Suprapubic skin (tissue), 4 donors: ENCODE measurements at regions not wholly inside any gene's neighbourhood (a gene's known extent, or its start where the extent isn't known, plus 50 kb on each side); places are given as distances from the start of the nearest gene placed in this dataset.
"Not testable (repeated sequence)": the region's sequence is repeated elsewhere in the genome, so short reads cannot be mapped to it uniquely, and the experiment has no call there.

Experiments
- DNase-seq, 2 donors: peaks; one replicate each; pipeline ENCODE4 v3.0.0-alpha.2; 2019; ENCODE audit warnings: low spot score in 2 of 2
- H3K27ac ChIP-seq: fragments of 200-600 bp; sonication (generic); one replicate; pipeline ENCODE4 v1.5.1; 2019
- H3K27me3 ChIP-seq: fragments of 200-600 bp; sonication (generic); one replicate; pipeline ENCODE4 v1.5.1; 2019
- H3K36me3 ChIP-seq: fragments of 200-600 bp; sonication (generic); one replicate; pipeline ENCODE4 v1.5.1; 2019
- H3K4me1 ChIP-seq: fragments of 200-600 bp; sonication (generic); one replicate; pipeline ENCODE4 v1.5.1; 2019
- H3K4me3 ChIP-seq: fragments of 200-600 bp; sonication (generic); one replicate; pipeline ENCODE4 v1.5.1; 2019; ENCODE audit warnings: mild to moderate bottlenecking
- H3K9me3 ChIP-seq: fragments of 200-600 bp; sonication (generic); one replicate; pipeline ENCODE4 v1.5.1; 2019
- CTCF ChIP-seq, 2 donors: fragments of 200-600 bp in 1 of 2; fragments of 450-650 bp in 1 of 2; sonication (generic) in 1 of 2; IDR thresholded peaks; one replicate each; pipeline ENCODE4 v1.5.1; 2016 to 2019; ENCODE audit warnings: antibody characterized with exemption in 2 of 2, mild to moderate bottlenecking in 1 of 2, moderate library complexity in 1 of 2
- EP300 ChIP-seq: sonication (generic); formaldehyde crosslinking; IDR thresholded peaks from one replicate; pipeline ENCODE4 v1.6.1; 2017; ENCODE audit warnings: antibody characterized with exemption
- POLR2A ChIP-seq, 2 donors: fragments of 450-650 bp; IDR thresholded peaks; one replicate each; pipeline ENCODE4 v1.6.1; 2017; ENCODE audit warnings: antibody characterized with exemption in 2 of 2, mild to moderate bottlenecking in 2 of 2, moderate library complexity in 2 of 2
- POLR2AphosphoS5 ChIP-seq, 3 donors: sonication (generic); formaldehyde crosslinking; IDR thresholded peaks; one replicate each; pipeline ENCODE4 v1.6.1; 2017; ENCODE audit warnings: antibody characterized with exemption in 3 of 3
- WGBS: methylation state at CpG from one replicate; pipeline ENCODE4 v1.1.5; 2018; 5-methylcytosine and 5-hydroxymethylcytosine counted together

GRCh38 chr6:135675026-135675425 lies 176.5 kb upstream of the PDE7B start:
- WGBS = 90% methylated on average over 2 of the region's 2 CpGs
- no peaks in the 10 kb centered on the region for H3K4me1 ChIP-seq
- no peak overlapping the region for H3K4me3 ChIP-seq
- no peaks in the 10 kb centered on the region for H3K36me3 ChIP-seq
- DNase-seq = no peak
- no peaks in the 10 kb centered on the region for H3K27me3 ChIP-seq
- TF ChIP-seq CTCF (IDR thresholded peaks at IDR 0.05) (no peak), POLR2AphosphoS5 (IDR thresholded peaks at IDR 0.05) (no peak), EP300 (no peak), POLR2A (IDR thresholded peaks at IDR 0.05) (no peak)
- H3K9me3 ChIP-seq = no peaks in the 10 kb centered on the region
- H3K27ac ChIP-seq = no peak overlapping the region

GRCh38 chr6:135675862-135676261 lies 175.6 kb upstream of the PDE7B start:
- H3K4me3 ChIP-seq = no peak overlapping the region
- H3K27ac ChIP-seq = no peak overlapping the region
- 80% methylated on average over 1 of the region's 1 CpG for WGBS
- H3K36me3 ChIP-seq = no peaks in the 10 kb centered on the region
- no peak for DNase-seq
- no peaks in the 10 kb centered on the region for H3K4me1 ChIP-seq
- TF ChIP-seq CTCF (IDR thresholded peaks at IDR 0.05) (no peak), POLR2A (IDR thresholded peaks at IDR 0.05) (no peak), POLR2AphosphoS5 (IDR thresholded peaks at IDR 0.05) (no peak), EP300 (no peak)
- no peaks in the 10 kb centered on the region for H3K9me3 ChIP-seq
- no peaks in the 10 kb centered on the region for H3K27me3 ChIP-seq

GRCh38 chr6:135680964-135681913 lies 170.3 kb upstream of the PDE7B start:
- TF ChIP-seq CTCF (IDR thresholded peaks at IDR 0.05) (no peak), POLR2A (IDR thresholded peaks at IDR 0.05) (no peak), POLR2AphosphoS5 (IDR thresholded peaks at IDR 0.05) (no peak), EP300 (no peak)
- peaks cover 3% of the 10 kb centered on the region for H3K4me1 ChIP-seq
- H3K9me3 ChIP-seq = no peaks in the 10 kb centered on the region
- no peaks in the 10 kb centered on the region for H3K36me3 ChIP-seq
- H3K27me3 ChIP-seq = no peaks in the 10 kb centered on the region
- no peak for DNase-seq
- H3K4me3 ChIP-seq = no peak overlapping the region
- no peak overlapping the region for H3K27ac ChIP-seq
- 81% methylated on average over 2 of the region's 2 CpGs for WGBS

GRCh38 chr6:135686784-135687301 lies 164.7 kb upstream of the PDE7B start:
- no peak overlapping the region for H3K4me3 ChIP-seq
- DNase-seq = no peak
- peak overlapping the region; percentile 15 for H3K27ac ChIP-seq
- TF ChIP-seq POLR2AphosphoS5 (IDR thresholded peaks at IDR 0.05) = no peak
- TF ChIP-seq POLR2A (IDR thresholded peaks at IDR 0.05) = no peak
- TF ChIP-seq CTCF (IDR thresholded peaks at IDR 0.05) = no peak
- TF ChIP-seq EP300 = no peak
- peaks cover 3% of the 10 kb centered on the region for H3K4me1 ChIP-seq
- no peaks in the 10 kb centered on the region for H3K36me3 ChIP-seq
- no peaks in the 10 kb centered on the region for H3K9me3 ChIP-seq
- no peaks in the 10 kb centered on the region for H3K27me3 ChIP-seq
- 30% methylated on average over 2 of the region's 2 CpGs for WGBS

GRCh38 chr6:135688476-135688875 lies 163.0 kb upstream of the PDE7B start:
- WGBS = 95% methylated on average over 6 of the region's 6 CpGs
- not testable (repeated sequence) for H3K4me3 ChIP-seq, DNase-seq, H3K27ac ChIP-seq, H3K4me1 ChIP-seq, H3K27me3 ChIP-seq, H3K9me3 ChIP-seq, H3K36me3 ChIP-seq
